ENCODE measurements at regions not wholly inside any gene's neighbourhood (a gene's known extent, or its start where the extent isn't known, plus 50 kb on each side); places are given as distances from the start of the nearest gene placed in this dataset.

DNA sequence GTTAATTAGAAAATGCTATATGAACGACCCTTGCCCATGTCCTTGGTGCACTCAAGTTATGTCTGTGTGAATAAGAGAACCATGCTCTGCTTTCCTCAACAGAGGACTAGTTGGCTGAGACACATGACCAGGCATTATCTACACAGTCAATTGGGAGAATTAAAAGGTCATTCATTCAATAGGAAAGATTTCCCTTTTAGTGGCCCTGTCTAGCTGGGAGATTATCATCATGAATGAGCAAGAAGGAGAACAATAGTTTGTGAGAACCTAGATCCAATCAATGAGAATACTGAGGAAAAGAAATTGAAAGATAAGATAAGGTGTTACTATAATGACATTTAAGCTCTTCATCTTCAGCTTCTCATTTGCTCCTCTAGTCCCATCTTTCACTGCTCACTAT lies 1033.4 kb upstream of the LCORL start:
- Histone ChIP-seq H3K36me3 (no peaks in the 10 kb centered on the region), H3K4me1 (no peaks in the 10 kb centered on the region), H3K27ac (no peak overlapping the region), H3K27me3 (no peaks in the 10 kb centered on the region), H3K9me3 (no peaks in the 10 kb centered on the region), H3K4me3 (no peak overlapping the region)
- DNase-seq = no peak
- WGBS, 4 donors = 48 to 83% (median 72%) methylated on average over 1 of the region's 1 CpG
- ATAC-seq = no peak
- intact Hi-C loops (cut with DNase I) = no loop called here
- TF ChIP-seq, protein P1, sequence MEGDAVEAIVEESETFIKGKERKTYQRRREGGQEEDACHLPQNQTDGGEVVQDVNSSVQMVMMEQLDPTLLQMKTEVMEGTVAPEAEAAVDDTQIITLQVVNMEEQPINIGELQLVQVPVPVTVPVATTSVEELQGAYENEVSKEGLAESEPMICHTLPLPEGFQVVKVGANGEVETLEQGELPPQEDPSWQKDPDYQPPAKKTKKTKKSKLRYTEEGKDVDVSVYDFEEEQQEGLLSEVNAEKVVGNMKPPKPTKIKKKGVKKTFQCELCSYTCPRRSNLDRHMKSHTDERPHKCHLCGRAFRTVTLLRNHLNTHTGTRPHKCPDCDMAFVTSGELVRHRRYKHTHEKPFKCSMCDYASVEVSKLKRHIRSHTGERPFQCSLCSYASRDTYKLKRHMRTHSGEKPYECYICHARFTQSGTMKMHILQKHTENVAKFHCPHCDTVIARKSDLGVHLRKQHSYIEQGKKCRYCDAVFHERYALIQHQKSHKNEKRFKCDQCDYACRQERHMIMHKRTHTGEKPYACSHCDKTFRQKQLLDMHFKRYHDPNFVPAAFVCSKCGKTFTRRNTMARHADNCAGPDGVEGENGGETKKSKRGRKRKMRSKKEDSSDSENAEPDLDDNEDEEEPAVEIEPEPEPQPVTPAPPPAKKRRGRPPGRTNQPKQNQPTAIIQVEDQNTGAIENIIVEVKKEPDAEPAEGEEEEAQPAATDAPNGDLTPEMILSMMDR (IDR thresholded peaks at IDR 0.05) = no peak
- TF ChIP-seq POLR2A (IDR thresholded peaks at IDR 0.05) = no peak

DNA sequence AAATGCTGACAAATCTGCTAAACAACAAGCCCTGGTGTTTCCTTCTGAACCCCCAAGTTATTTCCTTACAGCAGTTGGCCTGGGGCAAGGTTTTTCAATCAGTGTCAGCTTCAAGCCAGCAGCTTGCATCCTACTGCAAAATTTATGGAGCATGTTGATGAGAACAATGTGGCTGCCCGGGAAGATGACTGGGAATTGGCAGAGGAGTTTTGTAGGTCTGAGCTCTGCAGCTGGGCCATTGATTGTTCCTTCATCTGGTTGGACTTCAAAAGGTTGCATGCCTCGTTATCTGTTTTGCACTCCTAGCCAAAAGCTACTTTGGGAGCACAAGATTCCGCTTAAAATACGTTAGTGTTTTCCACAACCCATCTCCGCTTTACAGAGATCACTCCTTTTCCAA lies 1030.3 kb upstream of the LCORL start:
- ATAC-seq = no peak
- Histone ChIP-seq H3K4me3 (no peak overlapping the region), H3K9me3 (no peaks in the 10 kb centered on the region), H3K27me3 (no peaks in the 10 kb centered on the region), H3K36me3 (no peaks in the 10 kb centered on the region), H3K27ac (no peak overlapping the region), H3K4me1 (no peaks in the 10 kb centered on the region)
- no peak for TF ChIP-seq POLR2A (IDR thresholded peaks at IDR 0.05)
- TF ChIP-seq, protein P1 (IDR thresholded peaks at IDR 0.05) = no peak
- no peak for DNase-seq
- WGBS, 4 donors = 22 to 52% (median 39%) methylated on average over 5 of the region's 5 CpGs
- intact Hi-C loops (cut with DNase I) = no loop called here

DNA sequence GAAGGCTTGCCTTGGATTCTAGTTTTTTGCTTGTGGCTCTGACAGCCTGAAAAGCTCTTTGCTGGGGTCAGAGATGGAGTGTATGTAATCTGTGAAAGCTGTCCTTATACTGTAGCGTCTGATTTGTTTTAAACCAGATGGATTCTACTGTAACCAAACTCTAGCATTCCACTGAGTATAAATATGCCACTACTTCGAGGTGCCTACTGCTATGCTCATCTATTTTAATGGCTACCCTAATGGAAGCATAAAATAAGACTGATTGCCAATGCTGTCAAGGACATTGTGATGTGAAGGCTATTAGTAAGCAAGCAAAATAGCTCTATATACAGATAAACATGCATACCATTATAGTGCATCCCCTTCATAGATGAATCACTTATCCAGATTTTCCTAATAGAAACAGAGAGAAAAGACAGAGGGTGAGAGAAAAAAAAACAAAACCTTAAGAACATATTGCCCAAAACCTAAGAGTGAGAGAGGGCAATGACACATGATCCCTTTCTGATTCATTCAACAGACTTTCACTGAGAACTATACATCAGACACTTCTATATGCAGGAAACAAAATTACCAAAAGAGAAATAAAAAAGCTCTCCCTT lies 1025.8 kb upstream of the LCORL start:
- WGBS, 4 donors = 70 to 80% (median 76%) methylated on average over 2 of the region's 2 CpGs
- no peak overlapping the region for H3K27ac ChIP-seq
- no peak overlapping the region for H3K4me3 ChIP-seq
- DNase-seq (no peak), ATAC-seq (no peak)
- H3K4me1 ChIP-seq = no peaks in the 10 kb centered on the region
- no peak for TF ChIP-seq POLR2A (IDR thresholded peaks at IDR 0.05)
- TF ChIP-seq, protein P1 (IDR thresholded peaks at IDR 0.05) = no peak
- H3K9me3 ChIP-seq = no peaks in the 10 kb centered on the region
- no peaks in the 10 kb centered on the region for H3K27me3 ChIP-seq
- H3K36me3 ChIP-seq = no peaks in the 10 kb centered on the region
- intact Hi-C loops (cut with DNase I) = no loop called here

DNA sequence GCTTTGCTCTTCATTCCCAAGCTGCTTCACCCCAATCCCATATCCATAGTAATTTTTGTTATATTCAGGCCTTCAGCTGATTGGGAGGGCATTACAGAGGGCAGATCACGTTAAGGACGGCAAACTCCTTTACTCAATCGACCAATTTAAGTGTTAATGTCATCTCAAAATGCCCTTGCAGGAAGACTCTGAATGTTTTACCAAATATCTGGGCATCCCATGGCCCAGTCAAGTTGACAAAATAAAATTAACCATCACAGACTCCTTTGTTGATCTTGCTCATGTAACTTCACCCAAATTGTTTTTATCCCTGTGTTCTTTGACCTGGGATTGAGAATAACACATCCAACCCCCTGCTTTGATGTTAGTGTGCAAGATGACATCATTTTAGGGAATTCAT lies 1018.3 kb upstream of the LCORL start:
- Histone ChIP-seq H3K4me1 (no peaks in the 10 kb centered on the region), H3K27me3 (no peaks in the 10 kb centered on the region), H3K4me3 (no peak overlapping the region), H3K27ac (no peak overlapping the region), H3K36me3 (no peaks in the 10 kb centered on the region), H3K9me3 (peaks cover 0 to 10% (median 0%) of the 10 kb centered on the region in 12 donors)
- no peak for ATAC-seq
- DNase-seq = no peak
- 85 to 88% (median 87%) methylated on average over 3 of the region's 3 CpGs for WGBS, 4 donors
- intact Hi-C loops (cut with DNase I) = no loop called here
- TF ChIP-seq, protein P1 (IDR thresholded peaks at IDR 0.05) = no peak
- no peak for TF ChIP-seq POLR2A (IDR thresholded peaks at IDR 0.05)

Data from heart left ventricle (tissue), 16 donors.